GM18499 (cell line): ENCODE measurements at regions not wholly inside any gene's neighbourhood (a gene's known extent, or its start where the extent isn't known, plus 50 kb on each side); places are given as distances from the start of the nearest gene placed in this dataset.
"Not testable (repeated sequence)": the region's sequence is repeated elsewhere in the genome, so short reads cannot be mapped to it uniquely, and the experiment has no call there.

Source experiments
- ATAC-seq: cut with Tn5 transposase; IDR thresholded peaks from one replicate; pipeline ENCODE4 v1.9.1; 2021; ENCODE audit warnings: moderate number of reproducible peaks; ENCODE audit not compliant: insufficient read depth, unreplicated experiment

DNA sequence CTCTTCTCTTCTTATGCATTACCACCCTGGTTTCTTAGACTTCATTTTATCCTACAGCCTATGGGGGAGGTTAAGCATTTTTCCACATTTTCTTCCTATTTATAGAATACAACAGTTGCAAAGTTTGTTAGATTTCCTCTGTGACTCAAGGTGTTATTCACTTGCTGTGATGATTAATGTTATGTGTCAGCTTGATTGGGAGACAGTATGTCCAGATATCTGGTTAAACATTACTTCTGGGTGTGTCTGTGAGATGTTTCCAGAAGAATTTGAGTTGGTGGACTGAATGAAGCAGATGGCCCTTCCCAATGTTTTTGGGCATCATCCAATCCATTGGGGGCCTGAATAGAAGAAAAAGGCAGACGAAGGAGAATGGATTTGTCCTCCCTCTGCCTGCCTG is 131.3 kb downstream of the C6orf118 start:
- ATAC-seq: no peak

DNA sequence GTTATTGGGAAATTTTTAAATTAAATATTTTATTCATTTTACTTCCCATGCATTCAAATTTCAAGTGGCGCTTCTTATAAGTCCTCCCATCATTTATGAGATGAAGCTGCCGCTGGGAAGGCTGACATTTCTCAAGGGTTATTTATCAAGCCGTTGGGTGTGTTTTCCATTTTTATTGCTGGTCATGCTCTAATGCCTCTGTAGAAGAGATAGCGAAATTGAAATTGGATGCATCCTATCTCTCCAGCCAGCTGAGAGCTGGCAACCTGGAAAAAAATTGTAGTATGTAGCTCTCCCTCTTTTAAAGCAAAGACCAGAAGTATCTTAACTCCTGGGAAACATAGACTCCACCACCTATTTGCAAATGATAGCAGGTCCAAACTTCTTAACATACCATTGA is 135.9 kb downstream of the C6orf118 start:
- ATAC-seq: no peak

DNA sequence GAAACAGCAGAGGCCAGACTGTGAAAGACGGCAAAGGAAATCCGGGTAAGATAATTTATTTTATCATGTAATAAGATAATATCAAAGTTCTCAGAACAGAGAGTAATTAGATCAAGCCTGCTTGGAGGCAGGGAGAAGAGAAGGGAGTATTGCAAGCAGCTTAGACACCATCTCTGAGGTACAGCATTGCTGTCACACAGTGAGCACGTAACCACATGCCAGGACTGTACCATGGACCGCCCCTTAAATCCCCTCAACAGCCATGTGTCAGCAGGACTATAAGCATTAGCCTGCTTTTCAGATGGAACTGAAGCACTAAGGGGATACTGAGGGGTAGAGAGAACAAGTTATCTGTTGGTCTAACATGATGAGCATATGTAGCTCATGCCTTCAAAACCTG is 141.5 kb downstream of the C6orf118 start:
- ATAC-seq: no peak

DNA sequence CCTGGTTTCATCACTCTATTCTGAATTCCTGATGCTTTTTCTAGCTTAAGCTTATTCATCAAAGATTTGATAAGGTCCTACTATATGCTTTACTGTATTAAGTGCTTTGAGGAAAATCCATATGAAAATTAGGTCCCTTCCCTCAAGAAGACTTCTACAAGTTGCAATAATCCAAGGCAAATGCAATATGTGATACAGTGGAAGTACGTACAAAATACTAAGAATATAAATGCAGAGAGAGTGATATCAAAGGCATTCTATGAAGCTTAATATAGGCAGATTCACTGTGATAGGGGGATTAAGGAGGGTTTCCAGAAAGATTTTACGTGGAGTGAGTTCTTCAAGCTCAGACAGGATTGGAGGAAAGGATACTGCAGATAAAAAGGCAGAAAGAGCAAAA is 142.1 kb downstream of the C6orf118 start:
- no peak for ATAC-seq

DNA sequence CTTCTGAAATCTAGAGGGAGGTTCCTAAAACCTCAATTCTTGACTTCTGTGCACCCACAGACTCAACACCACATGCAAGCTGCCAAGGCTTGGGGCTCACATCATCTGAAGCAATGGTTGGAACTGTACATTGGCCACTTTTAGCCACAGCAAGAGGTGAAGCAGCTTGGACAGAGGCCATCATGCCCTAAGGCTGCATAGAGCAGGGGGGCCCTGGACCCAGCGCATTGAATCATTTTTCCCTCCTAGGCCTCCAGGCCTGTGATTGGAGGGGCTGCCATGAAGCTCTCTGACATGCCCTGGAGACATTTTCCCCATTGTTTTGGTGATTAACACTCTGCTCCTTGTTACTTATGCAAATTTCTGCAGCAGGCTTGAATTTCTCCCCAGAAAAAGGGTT is 145.9 kb downstream of the C6orf118 start:
- ATAC-seq: no peak

DNA sequence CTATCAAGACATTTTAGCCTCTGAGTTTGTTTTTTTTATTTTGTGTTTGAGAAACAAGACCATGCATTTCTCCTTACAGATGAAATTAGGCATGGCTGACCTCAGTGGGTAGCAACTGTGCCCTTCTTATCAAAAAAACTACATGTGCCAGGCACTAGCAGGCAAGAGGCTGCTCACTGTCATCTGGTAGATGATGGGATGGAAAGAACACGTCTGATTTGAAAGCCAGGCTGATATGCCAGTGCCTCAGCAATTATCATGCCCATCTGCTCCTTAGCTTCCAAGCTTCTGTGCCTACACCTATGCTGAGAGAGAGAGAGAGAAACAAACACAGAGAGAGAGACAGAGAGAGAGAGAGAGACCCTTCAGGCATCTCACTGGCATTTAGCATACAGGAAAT is 149.9 kb downstream of the C6orf118 start:
- no peak for ATAC-seq

DNA sequence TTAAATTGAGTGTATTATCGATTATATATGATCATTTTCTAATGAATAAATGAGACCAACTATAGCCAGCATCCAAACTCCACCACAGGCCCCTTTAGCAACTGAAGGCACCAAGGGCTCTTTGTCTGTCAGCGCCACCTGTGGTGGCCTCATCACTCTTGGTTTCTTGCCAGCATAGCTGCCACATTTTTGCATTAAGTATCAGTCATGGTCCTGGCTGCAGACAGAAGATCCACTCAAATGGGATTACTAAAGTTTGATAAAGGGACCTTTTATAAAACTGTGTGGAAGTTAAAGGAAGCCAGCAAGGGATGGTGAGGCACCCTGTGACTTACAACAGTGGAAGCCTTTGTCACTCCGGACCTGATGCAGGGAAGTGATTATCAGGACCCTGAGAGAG is 162.9 kb downstream of the C6orf118 start:
- no peak for ATAC-seq

DNA sequence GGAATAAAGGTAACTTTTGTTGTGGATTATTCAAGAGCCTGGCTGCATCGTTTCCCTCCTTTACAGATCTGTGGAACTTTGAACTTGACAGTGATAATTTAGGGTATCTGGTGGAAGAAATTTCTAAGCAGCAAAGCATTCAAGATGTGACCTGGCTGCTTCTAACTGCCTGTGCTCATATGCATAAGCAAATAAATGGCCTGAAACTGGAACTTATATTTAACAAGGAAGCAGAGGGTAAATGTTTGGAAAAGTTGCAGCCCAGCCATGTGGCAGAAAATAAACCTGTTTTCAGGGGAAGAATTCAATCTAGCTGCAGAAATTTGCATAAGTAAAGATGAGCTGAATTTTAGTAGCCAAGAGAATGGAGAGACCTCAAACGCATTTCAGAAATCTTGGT is 173.5 kb downstream of the C6orf118 start:
- ATAC-seq: no peak

DNA sequence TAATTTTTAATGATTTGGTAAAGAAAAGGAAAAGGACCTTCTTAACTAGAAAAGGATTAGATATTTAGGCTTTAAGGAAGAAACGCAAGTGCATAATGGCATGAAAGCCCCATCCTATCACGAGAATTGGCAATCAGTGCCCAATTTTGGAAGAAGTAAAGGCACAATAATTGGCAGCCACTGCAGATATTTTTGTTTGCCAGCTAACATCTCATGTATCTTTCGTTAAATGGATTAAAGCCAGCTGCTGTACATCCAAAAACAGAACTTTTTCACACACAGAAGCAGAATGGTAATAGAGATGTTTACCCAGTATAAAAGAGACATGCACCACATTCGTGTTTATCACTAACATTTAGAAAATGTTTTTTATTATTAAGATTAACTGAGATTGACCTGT is 180.3 kb downstream of the C6orf118 start:
- ATAC-seq: no peak

DNA sequence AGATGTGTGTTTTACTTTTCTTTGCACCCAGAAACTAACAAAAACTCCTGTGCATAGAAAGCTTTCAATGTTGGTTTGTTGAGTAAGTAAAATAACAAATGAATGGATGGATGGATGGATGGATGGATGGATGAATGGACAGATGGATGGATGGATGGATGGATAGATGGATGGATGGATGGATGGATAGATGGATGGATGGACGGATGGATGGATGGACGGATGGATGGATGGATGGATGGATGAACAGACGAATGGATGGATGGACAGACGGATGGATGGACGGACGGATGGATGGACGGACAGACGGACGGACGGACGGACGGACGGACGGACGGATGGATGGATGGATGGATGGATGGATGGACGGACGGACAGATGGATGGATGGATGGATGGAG is 181.7 kb downstream of the C6orf118 start:
- ATAC-seq: not testable (repeated sequence)

DNA sequence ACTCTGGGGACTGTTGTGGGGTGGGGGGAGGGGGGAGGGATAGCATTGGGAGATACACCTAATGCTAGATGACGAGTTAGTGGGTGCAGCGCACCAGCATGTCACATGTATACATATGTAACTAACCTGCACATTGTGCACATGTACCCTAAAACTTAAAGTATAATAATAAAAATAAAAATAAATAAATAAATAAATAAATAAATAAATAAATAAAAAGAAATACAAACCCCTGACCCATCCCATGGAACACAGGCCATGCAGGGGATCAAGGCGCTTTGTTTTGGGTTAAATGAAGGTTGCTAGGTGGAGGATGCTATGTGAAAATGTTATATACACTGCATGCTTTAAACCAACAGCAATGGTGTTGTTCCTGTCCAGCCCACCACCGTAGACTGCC is 184.7 kb downstream of the C6orf118 start:
- not testable (repeated sequence) for ATAC-seq

DNA sequence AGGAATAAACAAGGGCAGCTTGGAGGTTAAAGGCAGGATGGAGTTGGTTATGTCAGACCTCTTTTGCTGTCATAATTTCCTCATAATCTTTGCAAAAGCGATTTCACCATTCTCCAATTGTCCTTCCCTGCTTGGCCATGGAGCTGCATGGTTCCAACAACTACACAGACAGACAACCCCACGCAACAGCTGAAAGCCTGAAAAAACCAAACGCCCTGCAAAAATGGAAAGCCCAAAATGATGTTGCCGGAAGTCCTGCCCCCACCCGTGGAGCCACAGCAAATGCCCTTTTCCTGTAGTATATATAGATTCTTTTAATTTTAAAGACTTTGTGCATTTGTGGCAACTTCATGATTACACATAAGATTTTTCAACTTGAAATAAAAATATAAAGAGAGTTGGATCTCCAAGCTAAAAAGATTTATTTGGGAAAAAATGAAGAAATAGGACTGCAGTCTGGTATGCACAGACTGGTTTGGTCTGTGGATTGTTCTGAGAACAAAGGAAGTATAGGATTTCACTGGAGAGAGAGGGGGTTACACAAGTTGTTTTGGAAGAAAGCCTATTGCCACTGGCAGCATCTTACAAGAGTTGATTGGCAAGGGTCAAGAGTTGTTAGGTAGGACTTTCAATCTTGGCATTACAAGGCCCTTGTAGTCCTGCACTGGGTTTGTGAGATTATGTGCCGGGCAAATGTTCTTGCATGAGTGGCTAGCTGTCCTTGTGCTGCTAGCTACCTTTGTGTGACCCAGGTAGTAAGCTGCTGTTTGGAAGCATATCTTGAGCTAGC is 190.0 kb downstream of the C6orf118 start:
- ATAC-seq: no peak

DNA sequence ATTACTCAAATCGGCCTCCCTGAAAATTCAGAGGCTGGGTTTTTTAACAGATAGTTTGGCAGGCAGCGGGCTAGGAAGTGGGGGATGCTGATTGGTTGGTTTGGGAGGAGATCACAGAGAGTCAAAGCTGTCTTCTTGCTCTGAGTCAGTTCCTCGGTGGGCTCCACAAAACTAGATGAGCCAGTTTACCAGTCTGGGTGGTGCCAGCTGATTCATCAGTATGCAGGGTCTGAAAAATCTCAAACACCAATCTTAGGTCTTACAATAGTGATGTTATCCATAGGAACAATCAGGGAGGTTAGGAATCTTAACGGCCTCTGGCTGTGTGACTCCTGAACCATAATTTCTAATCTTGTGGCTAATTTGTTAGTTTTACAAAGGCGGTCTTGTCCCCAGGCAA is 190.7 kb downstream of the C6orf118 start:
- ATAC-seq: no peak

DNA sequence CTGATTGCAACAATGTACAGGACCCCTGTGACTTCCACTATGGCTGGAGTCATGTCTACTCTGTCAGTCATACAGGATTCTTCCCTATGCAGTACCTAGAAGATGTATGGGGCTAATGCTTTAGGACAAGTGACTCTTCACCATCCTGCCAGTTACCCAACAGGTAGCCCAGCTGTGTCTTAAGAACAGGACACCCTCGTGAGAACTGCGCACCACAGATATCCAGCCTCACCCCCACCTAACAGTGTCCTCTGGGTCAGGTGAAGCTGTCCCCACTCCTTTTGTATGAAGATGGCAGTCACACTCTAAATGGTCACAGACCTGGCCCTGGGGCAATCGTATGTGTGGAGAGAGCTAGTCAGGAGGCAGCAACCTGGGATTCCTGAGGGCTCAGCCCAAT is 191.6 kb downstream of the C6orf118 start:
- ATAC-seq: no peak

DNA sequence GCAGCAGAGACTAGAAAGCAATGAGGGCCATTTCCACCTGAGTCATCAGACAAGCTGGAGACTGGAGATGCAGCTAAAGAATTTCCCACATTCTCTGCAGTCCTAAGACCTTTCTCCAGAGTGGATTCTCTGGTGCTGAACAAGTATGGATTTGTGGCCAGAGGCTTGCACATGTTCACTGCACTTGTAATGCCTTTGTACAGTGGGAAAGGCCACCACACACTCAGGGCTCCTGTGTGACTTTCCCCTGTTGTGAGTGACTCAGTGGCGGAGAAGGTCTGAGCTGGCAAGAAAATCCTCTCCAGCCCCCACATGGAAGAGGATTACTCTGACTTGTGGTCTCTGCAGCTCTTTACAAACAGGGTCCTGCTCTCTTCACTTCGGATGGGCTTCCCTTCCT is 192.3 kb downstream of the C6orf118 start:
- ATAC-seq: no peak

DNA sequence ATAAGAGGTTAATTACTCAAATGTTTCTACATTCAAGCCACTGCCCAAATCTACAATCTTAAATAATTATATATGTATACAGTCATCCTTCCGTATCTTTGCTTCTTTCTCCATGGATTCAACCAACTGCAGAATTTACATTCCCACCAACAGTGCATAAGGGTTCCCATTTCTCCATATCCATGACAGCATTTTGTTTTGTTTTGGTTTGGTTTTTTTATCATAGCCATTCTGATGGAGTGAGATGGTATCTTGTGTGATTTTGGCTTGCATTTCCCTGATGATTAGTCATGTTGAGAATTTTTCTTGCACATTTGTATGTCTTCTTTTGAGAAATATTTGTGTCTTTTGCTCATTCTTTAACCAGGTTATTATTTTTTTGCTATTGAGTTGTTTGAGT is 198.5 kb downstream of the C6orf118 start:
- no peak for ATAC-seq

DNA sequence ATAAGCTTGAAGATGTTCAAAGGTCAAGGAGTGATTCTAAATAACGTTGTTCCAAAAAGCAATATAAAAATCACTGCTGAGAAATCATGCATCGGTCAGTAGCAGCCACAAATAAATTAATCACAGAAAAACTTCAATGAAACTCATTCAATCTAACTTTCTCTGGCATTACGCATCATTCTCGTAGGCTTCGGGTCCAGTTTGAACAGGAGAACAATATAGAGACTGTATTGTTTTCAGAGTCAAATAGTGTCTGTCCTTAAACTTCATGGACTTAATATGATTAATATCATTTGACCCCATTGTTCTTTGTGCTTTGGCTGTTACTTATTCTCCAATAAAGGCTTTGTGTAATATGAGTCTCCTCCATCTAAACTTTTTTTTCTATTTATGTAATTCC is 200.4 kb downstream of the C6orf118 start:
- ATAC-seq: no peak

DNA sequence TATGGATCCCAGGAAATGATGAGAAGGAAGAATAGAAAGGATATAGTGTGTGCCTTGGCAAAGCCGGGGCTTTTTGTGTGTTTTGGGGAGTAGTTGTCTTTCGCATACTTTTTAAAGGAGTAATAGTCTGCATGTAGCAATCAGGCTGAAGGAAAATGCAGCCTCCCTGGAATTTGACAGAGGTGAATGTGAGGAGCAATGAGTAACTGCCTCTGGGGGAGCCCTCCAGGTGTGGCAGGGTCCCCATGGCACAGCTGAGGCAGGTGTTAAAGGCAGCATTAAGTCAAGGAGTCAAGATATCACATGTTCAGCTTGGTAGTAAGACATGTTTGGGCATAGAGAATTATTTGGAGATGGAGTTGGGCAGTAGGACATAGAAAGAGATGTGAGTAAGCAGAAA is 203.1 kb downstream of the C6orf118 start:
- no peak for ATAC-seq

DNA sequence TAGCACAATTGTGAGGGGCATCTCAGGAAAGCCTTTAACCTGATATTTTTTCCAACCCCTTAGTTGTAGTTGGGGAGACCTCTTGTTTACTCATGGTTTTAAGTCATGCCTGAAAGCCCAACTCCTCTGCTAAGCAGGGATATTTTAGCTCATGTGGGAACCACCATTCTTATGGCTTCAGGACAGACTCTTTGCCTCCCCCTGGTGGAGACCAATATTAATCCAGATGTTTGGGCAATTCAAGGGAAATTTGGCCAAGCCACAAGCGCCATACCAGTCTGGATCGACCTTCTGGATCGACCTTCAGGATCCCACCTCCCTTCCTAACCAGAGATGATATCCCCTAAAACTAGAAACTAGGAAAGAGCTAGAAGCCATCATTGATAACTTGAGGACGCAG is 211.2 kb downstream of the C6orf118 start:
- ATAC-seq: no peak

DNA sequence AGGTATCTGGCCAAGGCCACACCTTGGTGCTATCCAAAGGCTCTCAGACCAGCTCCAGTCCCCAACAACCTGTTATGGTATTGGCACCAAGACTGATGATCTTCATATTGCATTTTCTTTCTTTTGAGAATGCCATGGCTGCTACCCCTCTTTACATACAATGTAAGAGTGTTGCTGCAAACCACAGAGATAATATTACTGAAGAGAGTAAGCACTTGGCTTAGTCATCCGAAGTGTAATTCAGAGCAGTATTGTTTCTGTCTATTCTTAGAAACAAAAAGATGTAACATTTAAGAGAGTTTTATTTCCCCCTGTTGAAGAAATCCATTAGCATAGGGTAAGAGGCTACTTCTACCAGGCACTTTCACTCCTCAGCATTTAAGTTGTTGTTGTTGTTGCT is 212.5 kb downstream of the C6orf118 start:
- ATAC-seq: no peak

DNA sequence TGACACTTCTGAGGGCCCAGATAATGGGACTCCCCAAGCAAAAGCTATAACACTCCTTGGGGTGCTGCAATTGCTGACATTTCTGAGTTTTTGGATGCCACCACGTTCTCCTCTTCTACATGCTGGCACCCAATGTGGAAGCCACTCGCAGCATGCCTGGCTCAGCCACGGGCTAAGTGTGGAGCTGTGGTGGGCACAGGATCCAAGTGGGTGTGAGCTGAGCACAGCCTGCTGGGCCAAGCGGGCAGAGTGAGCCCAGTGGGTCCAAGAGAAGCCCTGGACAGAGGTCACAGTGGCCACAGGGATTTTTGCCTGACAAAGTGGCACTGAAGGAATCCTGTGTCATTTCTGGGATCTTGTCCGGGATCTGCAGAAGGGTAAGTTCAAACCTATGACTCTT is 213.2 kb downstream of the C6orf118 start:
- no peak for ATAC-seq

DNA sequence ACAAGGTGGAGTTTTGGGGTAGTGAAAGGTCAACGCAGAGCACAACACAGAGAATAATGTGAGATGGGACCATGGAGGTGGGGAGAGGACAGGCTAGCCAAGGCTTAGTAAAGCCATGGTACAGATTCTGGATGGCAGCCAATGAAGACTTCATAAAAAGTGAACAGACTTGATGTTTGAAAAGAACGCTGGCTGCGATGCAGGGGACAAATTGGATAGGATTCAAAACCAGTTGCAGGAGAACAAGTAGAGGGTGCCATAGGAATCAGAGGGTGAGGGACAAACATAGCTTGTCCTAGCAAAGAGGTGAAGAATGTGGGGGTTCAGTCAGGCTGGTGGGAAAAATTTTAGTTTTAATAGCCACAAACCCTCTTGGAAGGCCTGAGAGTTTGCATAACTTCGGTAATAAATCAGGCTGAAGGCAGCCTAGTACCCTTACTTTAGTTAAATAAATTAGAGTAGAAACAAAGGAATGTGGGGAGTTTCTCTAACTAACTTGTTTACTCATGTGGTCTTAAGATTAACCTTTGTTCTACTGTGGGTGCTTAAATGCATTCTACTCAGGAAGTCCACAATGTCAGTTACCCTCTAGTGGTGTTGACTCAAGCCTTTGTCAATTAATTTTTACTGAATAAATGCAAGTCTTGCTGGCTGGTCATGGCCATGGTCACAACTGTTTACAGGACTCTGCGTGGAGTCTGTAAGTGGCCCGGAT is 216.4 kb downstream of the C6orf118 start:
- no peak for ATAC-seq
